Sigmoid colon (tissue), 4 donors: ENCODE measurements at regions not wholly inside any gene's neighbourhood (a gene's known extent, or its start where the extent isn't known, plus 50 kb on each side); places are given as distances from the start of the nearest gene placed in this dataset.

Experiments used
- POLR2A ChIP-seq, 2 donors: fragments of 450-650 bp; IDR thresholded peaks; one replicate each; pipeline ENCODE4 v1.6.1; 2016; ENCODE audit warnings: antibody characterized with exemption in 2 of 2, mild to moderate bottlenecking in 2 of 2, moderate library complexity in 2 of 2
- POLR2AphosphoS5 ChIP-seq, 4 donors: sonication (generic); formaldehyde crosslinking; IDR thresholded peaks; one replicate each; pipeline ENCODE4 v1.6.1; 2017; ENCODE audit warnings: antibody characterized with exemption in 4 of 4

DNA sequence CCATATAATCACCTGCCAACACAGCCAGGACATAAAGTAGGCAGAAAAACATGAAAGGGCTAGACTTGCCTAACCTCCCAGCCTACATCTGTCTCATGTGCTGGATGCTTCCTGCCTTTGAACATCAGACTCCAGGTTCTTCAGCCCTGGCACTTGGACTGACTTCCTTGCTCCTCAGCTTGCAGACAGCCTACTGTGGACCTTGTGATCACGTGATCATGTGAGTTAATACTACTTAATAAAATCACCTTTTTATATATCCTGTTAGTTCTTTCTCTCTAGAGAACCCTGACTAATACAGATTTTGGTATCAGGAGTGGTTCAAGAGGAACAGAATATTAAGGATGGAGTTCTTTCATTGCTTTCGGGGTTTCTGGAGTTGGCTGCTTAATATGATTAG, 2867.6 kb downstream of the PCDH9 start:
- TF ChIP-seq POLR2AphosphoS5 (IDR thresholded peaks at IDR 0.05), result no peak
- TF ChIP-seq POLR2A (IDR thresholded peaks at IDR 0.05), result no peak
